ENCODE measurements at regions not wholly inside any gene's neighbourhood (a gene's known extent, or its start where the extent isn't known, plus 50 kb on each side); places are given as distances from the start of the nearest gene placed in this dataset.
A peak's percentile ranks its signal among the peaks of the same experiment; 100 is the strongest.

DNA sequence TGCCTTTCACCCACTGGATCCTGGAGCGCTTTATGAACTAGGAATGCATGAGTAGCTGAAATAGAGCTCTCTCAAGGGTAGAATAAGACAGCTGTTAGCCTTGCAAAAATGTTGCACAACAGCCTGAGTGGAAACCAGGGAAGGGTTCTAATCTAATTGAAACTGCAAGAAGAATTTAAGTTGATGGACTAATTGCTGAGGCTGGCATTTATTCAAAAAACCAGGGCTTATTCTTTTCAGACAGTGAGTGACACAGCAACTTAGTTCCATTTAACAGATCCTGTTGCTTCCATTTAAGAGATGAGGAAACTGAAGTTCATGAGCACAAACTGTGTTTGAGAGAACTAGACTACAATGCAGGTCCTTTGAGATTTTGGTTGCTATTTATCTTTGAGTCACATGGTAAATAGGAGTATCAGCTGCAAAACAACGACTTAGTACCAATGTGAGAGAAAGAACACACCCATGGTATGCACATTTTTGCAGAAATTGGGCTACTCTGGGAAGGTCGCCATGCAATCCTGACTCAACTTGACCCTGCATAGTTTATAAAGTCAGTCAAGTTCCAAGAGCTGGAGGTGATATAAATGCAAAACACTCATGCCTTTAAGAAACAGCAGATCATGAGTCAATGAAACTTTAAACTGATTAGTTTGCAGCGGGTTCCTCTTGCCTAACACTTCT is 76.4 kb upstream of the PARD3B start:
- Histone ChIP-seq H3K27ac (ENCODE audit: extremely low read depth, low read depth, low read length) (no peak overlapping the region), H3K4me3 (ENCODE audit: low read depth, low read length) (no peak overlapping the region), H3K36me3 (ENCODE audit: control insufficient read depth in 2 of 2, insufficient read depth in 1 of 2, low read length in 2 of 2) (no peaks in the 10 kb centered on the region), H3K4me1 (ENCODE audit: control insufficient read depth, insufficient read depth, low read length) (no peaks in the 10 kb centered on the region), H3K9me3 (ENCODE audit: control insufficient read depth, insufficient read depth, low read depth, low read length) (no peaks in the 10 kb centered on the region)
- ChIA-PET CTCF (interaction anchor here (0.9 kb wide), 1 partner anchor 1457 kb away, joined by 3 read pairs; no protein-coding TSS in a partner anchor), POLR2A (no interaction called here)
- TF ChIP-seq FEZF1 (tag by site-specific recombination; IDR thresholded peaks at IDR 0.05) (no peak), ZNF391 (tag by site-specific recombination; IDR thresholded peaks at IDR 0.05; ENCODE audit: borderline replicate concordance, low read depth) (no peak), KLF7 (tag by site-specific recombination; IDR thresholded peaks at IDR 0.05; ENCODE audit: borderline replicate concordance) (no peak), ZNF658 (tag by site-specific recombination; IDR thresholded peaks at IDR 0.05) (no peak), ZNF248 (tag by site-specific recombination; IDR thresholded peaks at IDR 0.05) (no peak), ZNF670 (tag by site-specific recombination; IDR thresholded peaks at IDR 0.05; ENCODE audit: low read depth) (no peak)
- TF ChIP-seq, protein P1, sequence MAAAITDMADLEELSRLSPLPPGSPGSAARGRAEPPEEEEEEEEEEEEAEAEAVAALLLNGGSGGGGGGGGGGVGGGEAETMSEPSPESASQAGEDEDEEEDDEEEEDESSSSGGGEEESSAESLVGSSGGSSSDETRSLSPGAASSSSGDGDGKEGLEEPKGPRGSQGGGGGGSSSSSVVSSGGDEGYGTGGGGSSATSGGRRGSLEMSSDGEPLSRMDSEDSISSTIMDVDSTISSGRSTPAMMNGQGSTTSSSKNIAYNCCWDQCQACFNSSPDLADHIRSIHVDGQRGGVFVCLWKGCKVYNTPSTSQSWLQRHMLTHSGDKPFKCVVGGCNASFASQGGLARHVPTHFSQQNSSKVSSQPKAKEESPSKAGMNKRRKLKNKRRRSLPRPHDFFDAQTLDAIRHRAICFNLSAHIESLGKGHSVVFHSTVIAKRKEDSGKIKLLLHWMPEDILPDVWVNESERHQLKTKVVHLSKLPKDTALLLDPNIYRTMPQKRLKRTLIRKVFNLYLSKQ (tag by site-specific recombination; IDR thresholded peaks at IDR 0.05; ENCODE audit: borderline replicate concordance): no peak

DNA sequence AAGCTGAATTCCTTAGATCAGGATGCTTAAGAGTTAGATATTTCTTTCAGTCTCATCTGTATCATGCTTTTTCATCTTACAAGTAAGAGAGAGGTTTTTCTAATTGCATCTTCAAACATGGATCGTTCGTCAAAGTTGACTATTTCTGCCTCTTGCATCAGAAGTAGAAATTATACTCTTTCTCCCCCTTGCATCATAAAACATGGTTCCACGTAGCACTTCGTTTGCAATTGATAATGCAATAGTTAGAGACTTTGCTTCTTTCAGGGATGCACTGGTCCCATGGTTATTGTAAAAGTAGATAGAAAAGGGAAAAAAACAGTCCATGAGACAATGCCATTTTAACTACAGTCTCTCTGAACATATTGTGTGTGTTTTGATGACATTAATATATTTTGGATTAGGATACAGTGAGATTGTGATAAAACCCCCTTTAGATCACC is 75.1 kb upstream of the PARD3B start:
- no peak overlapping the region for H3K27ac ChIP-seq (ENCODE audit: extremely low read depth, low read depth, low read length)
- no peaks in the 10 kb centered on the region for H3K9me3 ChIP-seq (ENCODE audit: control insufficient read depth, insufficient read depth, low read depth, low read length)
- H3K4me3 ChIP-seq (ENCODE audit: low read depth, low read length): no peak overlapping the region
- TF ChIP-seq, protein P2, sequence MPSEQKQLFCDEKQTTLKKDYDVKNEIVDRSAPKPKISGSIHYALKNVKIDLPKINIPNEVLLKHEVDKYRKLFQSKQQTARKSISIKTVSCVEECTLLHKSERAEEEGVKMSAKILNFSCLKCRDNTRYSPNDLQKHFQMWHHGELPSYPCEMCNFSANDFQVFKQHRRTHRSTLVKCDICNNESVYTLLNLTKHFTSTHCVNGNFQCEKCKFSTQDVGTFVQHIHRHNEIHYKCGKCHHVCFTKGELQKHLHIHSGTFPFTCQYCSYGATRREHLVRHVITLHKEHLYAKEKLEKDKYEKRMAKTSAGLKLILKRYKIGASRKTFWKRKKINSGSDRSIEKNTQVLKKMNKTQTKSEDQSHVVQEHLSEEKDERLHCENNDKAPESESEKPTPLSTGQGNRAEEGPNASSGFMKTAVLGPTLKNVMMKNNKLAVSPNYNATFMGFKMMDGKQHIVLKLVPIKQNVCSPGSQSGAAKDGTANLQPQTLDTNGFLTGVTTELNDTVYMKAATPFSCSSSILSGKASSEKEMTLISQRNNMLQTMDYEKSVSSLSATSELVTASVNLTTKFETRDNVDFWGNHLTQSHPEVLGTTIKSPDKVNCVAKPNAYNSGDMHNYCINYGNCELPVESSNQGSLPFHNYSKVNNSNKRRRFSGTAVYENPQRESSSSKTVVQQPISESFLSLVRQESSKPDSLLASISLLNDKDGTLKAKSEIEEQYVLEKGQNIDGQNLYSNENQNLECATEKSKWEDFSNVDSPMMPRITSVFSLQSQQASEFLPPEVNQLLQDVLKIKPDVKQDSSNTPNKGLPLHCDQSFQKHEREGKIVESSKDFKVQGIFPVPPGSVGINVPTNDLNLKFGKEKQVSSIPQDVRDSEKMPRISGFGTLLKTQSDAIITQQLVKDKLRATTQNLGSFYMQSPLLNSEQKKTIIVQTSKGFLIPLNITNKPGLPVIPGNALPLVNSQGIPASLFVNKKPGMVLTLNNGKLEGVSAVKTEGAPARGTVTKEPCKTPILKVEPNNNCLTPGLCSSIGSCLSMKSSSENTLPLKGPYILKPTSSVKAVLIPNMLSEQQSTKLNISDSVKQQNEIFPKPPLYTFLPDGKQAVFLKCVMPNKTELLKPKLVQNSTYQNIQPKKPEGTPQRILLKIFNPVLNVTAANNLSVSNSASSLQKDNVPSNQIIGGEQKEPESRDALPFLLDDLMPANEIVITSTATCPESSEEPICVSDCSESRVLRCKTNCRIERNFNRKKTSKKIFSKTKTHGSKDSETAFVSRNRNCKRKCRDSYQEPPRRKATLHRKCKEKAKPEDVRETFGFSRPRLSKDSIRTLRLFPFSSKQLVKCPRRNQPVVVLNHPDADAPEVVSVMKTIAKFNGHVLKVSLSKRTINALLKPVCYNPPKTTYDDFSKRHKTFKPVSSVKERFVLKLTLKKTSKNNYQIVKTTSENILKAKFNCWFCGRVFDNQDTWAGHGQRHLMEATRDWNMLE (tag by site-specific recombination; conservative IDR thresholded peaks at IDR 0.05; ENCODE audit: low read depth): peak; percentile 49; the same call in 1 of the 2 replicates
- no peak for TF ChIP-seq ZNF792 (tag by site-specific recombination; IDR thresholded peaks at IDR 0.05)
- no peak for TF ChIP-seq ZNF843 (tag by site-specific recombination; IDR thresholded peaks at IDR 0.05)
- TF ChIP-seq ZNF23 (tag by site-specific recombination; IDR thresholded peaks at IDR 0.05; ENCODE audit: borderline replicate concordance): no peak
- TF ChIP-seq, protein P3, sequence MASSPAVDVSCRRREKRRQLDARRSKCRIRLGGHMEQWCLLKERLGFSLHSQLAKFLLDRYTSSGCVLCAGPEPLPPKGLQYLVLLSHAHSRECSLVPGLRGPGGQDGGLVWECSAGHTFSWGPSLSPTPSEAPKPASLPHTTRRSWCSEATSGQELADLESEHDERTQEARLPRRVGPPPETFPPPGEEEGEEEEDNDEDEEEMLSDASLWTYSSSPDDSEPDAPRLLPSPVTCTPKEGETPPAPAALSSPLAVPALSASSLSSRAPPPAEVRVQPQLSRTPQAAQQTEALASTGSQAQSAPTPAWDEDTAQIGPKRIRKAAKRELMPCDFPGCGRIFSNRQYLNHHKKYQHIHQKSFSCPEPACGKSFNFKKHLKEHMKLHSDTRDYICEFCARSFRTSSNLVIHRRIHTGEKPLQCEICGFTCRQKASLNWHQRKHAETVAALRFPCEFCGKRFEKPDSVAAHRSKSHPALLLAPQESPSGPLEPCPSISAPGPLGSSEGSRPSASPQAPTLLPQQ (tag by site-specific recombination; IDR thresholded peaks at IDR 0.05): no peak
- TF ChIP-seq ZNF76 (tag by site-specific recombination; IDR thresholded peaks at IDR 0.05; ENCODE audit: borderline replicate concordance, low read depth): no peak
- no peak for TF ChIP-seq ZNF658 (tag by site-specific recombination; IDR thresholded peaks at IDR 0.05)
- TF ChIP-seq ZEB2 (tag by site-specific recombination; IDR thresholded peaks at IDR 0.05): peak; percentile 32; the same call in 1 of the 2 replicates
- TF ChIP-seq ZBTB17 (tag by site-specific recombination; IDR thresholded peaks at IDR 0.05): peak; percentile 50; the same call in 1 of the 2 replicates
- TF ChIP-seq ZNF621 (tag by site-specific recombination; IDR thresholded peaks at IDR 0.05): no peak
- no peak for TF ChIP-seq ZNF202 (tag by site-specific recombination; IDR thresholded peaks at IDR 0.05; ENCODE audit: borderline replicate concordance)
- TF ChIP-seq MYNN (tag by site-specific recombination; IDR thresholded peaks at IDR 0.05; ENCODE audit: borderline replicate concordance): no peak
- no peak for TF ChIP-seq GLIS1 (tag by site-specific recombination; IDR thresholded peaks at IDR 0.05)
- CTCF ChIA-PET: interaction anchor here (0.7 kb wide), 1 partner anchor 204 kb away, joined by 3 read pairs; no protein-coding TSS in a partner anchor
- H3K36me3 ChIP-seq (ENCODE audit: control insufficient read depth in 2 of 2, insufficient read depth in 1 of 2, low read length in 2 of 2): no peaks in the 10 kb centered on the region
- H3K4me1 ChIP-seq (ENCODE audit: control insufficient read depth, insufficient read depth, low read length): no peaks in the 10 kb centered on the region
- POLR2A ChIA-PET: no interaction called here

All from HEK293 (cell line).